Prostate gland (tissue), 2 donors: ENCODE measurements at regions not wholly inside any gene's neighbourhood (a gene's known extent, or its start where the extent isn't known, plus 50 kb on each side); places are given as distances from the start of the nearest gene placed in this dataset.
"Not testable (repeated sequence)": the region's sequence is repeated elsewhere in the genome, so short reads cannot be mapped to it uniquely, and the experiment has no call there.

Experiments
- DNase-seq: peaks from one replicate; pipeline ENCODE4 v3.0.0-alpha.2; 2019; ENCODE audit warnings: low spot score
- H3K27ac ChIP-seq, 2 donors: fragments of 200-600 bp; sonication (generic); 2 replicates each; pipeline ENCODE4 v1.5.1; 2017 to 2019
- H3K27me3 ChIP-seq: fragments of 200-600 bp; sonication (generic); replicated peaks from 2 replicates; pipeline ENCODE4 v1.5.1; 2019; ENCODE audit not compliant: insufficient read depth
- H3K36me3 ChIP-seq, 2 donors: fragments of 200-600 bp; sonication (generic); 1 replicate in 1 of 2; 2 replicates in 1 of 2; pipeline versions ENCODE4 v1.5.1 to v1.8.1; 2017 to 2019
- H3K4me1 ChIP-seq: fragments of 200-600 bp; sonication (generic); replicated peaks from 2 replicates; pipeline ENCODE4 v1.5.1; 2019
- H3K4me3 ChIP-seq, 2 donors: fragments of 200-600 bp; sonication (generic); 2 replicates each; pipeline ENCODE4 v1.5.1; 2017 to 2019
- H3K9me3 ChIP-seq: fragments of 200-600 bp; sonication (generic); 2 replicates; pipeline ENCODE4 v1.5.1; 2017
- POLR2A ChIP-seq: fragments of 450-650 bp; IDR thresholded peaks from one replicate; pipeline ENCODE4 v1.6.1; 2016; ENCODE audit warnings: antibody characterized with exemption, mild to moderate bottlenecking
- POLR2AphosphoS5 ChIP-seq: sonication (generic); formaldehyde crosslinking; IDR thresholded peaks from one replicate; pipeline ENCODE4 v1.6.1; 2017; ENCODE audit warnings: antibody characterized with exemption
- WGBS: methylation state at CpG from one replicate; pipeline ENCODE4 v1.1.5; 2018; 5-methylcytosine and 5-hydroxymethylcytosine counted together
- intact Hi-C: fragments of 100-400 bp; cut with DNase I; formaldehyde crosslinking; loops from one replicate; pipeline ENCODE4 v1.14.2; 2022
- TF ChIP-seq, protein P1 (sequence below), 4 experiments: fragments of 200-600 bp in 2 of 4; fragments of 450-650 bp in 2 of 4; sonication (generic) in 2 of 4; IDR thresholded peaks; 1 replicate in 3 of 4; 2 replicates in 1 of 4; pipeline ENCODE4 v1.5.1; 2016 to 2019; ENCODE audit warnings: antibody characterized with exemption in 4 of 4, mild to moderate bottlenecking in 2 of 4, moderate library complexity in 2 of 4

DNA sequence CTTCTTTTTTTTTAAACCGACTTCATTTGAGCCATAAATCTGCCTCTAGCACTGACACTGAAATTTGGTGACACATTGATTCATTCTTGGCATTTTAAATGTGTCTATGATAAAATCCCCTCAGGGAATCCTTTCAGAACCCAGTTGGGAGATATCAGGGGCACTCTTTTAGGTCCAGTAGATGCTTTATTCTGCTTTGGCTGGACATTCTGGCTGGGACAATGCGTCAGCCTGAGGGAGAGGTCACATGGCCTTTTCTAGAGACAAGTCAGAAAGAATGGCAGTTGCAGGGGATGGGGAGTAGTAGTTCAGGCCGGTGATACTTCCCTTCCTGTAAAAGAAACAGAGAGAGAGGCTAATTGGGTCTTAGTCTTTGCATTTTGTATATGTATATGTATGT, 63.1 kb downstream of the TRIM43 start:
- H3K4me3 ChIP-seq, intact Hi-C loops, DNase-seq, H3K27ac ChIP-seq, H3K9me3 ChIP-seq, H3K4me1 ChIP-seq, H3K36me3 ChIP-seq, H3K27me3 ChIP-seq: not testable (repeated sequence)
- WGBS = no CpG with 5 or more reads among the region's 3 CpGs

DNA sequence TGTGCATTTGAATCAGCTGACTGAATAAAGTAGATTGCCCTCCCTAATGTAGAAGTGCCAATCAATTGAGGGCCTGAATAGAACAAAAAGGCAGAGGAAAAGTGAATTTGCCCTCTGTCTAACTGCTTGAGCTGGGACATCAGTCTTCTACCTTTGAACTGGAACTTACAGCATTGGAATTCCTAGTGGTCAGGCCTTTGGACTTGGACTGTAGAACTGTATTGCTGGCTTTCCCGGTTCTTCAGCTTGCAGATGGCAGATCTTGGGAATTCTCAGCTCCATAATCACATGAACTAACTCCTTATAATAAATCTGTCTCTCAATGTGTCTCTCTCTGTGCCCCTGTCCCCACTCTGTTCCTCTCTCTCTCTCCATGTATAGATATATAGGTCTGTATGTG, 64.8 kb downstream of the TRIM43 start:
- H3K9me3 ChIP-seq, H3K36me3 ChIP-seq, H3K4me1 ChIP-seq, H3K4me3 ChIP-seq, DNase-seq, H3K27me3 ChIP-seq, H3K27ac ChIP-seq, intact Hi-C loops: not testable (repeated sequence)
- 100% methylated on average over 1 of the region's 1 CpG for WGBS

DNA sequence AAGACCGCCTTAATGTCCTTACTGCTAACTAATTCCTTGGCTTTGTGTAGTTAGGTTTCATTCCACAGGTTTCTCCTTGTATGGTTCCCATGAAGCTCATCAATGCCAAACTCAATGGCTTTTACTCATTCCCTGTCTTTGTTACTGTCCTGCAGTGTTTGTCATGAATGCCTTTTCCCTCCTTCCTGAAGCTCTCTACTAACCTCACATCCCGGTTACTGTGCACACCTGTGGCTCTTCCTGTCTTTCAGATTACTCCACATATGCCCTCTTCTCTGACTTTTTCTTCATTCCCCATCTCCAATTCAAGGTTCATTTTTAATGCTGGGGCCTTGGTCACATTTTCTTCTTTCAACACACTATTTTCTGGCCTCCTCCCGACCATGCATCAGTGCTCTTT, 66.1 kb downstream of the TRIM43 start:
- intact Hi-C loops, H3K27ac ChIP-seq: not testable (repeated sequence)
- WGBS = 97% methylated on average over 3 of the region's 3 CpGs

DNA sequence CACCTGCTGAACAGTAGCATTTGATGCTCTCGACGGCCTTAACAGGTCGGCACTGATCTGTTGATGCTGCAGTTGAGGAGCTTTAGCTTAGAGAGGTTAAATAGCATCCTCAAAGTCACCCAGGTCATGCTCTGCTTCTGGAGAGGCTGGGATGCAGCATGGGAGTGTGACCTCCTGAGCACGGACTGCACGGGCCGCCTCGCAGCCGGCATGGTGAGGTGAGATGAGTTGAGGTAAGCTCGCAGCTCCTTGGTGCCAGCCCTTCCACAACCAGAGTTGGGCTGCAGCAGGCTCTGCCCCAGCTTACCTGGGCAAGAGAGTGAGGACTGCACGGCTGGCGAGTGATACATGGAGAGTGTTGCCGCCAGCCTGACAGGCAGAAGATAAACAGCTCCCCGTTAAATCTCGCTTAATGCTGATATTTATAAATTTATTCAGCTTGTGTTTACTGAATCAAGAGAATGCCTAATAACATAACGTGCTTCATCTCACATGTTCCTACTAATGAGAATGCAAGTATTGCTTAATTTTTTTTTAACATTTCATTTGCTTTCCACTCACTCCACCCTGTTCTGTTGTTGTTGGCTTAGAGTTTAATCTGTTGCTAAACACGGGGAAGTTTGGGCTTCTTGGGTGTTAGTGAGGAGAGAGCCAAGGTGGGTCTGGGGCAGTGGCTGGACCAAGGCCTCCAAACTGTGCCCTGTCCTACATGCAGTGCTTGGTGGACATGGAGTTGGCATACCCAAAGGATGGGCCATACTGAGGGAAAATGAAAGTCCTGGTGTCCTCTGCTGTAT, 69.2 kb downstream of the TRIM43 start:
- H3K27me3 ChIP-seq, H3K36me3 ChIP-seq, DNase-seq, H3K4me1 ChIP-seq, H3K4me3 ChIP-seq, H3K27ac ChIP-seq, H3K9me3 ChIP-seq, intact Hi-C loops: not testable (repeated sequence)
- 86% methylated on average over 16 of the region's 16 CpGs for WGBS

More for the DNA sequence above, 66.1 kb downstream of the TRIM43 start:
- H3K36me3 ChIP-seq, H3K27me3 ChIP-seq, DNase-seq, H3K4me3 ChIP-seq, H3K9me3 ChIP-seq, H3K4me1 ChIP-seq: not testable (repeated sequence)

DNA sequence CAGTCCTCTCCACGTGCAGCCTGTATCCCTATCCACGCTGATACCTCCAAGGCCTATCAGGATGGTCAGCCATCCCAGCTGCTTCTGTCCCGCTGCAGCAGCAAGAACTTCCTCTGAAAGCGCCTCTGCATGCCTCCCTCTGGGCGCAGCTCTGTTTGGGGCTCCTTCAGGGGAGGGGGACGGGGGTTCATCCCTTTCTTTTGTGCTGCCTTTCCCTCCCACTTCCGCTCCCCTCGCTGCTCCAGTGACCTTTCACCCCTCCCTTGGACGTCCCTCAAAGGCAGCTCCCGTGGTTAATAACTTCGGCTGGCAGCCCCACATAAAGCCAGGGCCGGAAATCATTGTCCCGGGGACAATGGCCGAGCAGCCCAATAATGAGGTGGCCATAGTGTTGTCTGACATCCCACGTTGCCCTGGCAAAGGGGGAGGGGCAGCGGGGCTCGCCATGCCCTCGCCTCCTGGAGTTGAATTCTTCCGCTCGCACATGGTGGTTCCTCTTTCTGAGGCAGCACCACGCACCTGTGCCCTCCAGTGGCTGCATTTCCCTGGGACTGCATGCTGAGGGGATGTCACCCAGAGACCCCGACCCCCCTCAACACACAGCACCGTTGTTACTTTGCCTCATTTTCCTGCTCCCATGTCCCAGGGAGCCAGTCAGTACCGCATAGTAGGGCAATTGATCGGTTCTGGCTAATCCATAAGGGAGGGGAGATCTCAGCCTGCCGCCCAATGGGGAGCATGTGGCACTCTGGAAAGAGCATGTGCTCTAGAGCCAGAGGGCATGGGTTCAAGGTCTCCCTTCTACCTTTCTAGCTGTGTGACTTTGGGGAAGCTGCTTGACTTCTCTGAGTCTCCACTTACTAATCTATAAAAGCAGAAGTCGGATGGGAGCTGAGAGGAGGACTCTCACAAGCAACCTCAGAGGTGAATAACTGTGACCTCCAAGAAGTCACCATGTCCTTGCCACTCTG, 72.0 kb downstream of the TRIM43 start:
- H3K36me3 ChIP-seq, H3K4me1 ChIP-seq, DNase-seq, intact Hi-C loops, H3K27ac ChIP-seq, H3K4me3 ChIP-seq, H3K9me3 ChIP-seq, H3K27me3 ChIP-seq: not testable (repeated sequence)
- 48% methylated on average over 27 of the region's 27 CpGs for WGBS

DNA sequence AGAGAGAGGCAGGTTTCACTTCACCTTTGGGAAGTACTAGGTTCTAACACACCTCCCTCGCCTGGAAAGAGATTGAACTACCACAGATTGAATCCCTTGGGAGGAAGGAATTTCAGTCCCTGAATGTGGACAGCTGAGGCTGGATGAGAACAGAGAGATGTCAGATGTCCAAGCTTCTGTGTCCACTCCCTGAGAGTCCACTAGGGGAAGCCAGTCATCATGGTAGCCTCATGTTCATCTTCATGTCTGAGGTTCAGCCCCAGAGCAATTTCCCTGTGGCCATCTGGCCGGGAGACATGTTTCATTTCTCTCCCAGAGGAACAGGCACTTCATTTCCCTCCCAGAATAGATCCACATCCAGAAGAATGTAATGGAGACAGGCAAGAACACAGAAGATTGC, 74.8 kb downstream of the TRIM43 start:
- H3K27ac ChIP-seq, H3K36me3 ChIP-seq, H3K27me3 ChIP-seq, H3K4me1 ChIP-seq, H3K9me3 ChIP-seq, DNase-seq, intact Hi-C loops, H3K4me3 ChIP-seq: not testable (repeated sequence)
- WGBS = 86% methylated on average over 2 of the region's 2 CpGs

DNA sequence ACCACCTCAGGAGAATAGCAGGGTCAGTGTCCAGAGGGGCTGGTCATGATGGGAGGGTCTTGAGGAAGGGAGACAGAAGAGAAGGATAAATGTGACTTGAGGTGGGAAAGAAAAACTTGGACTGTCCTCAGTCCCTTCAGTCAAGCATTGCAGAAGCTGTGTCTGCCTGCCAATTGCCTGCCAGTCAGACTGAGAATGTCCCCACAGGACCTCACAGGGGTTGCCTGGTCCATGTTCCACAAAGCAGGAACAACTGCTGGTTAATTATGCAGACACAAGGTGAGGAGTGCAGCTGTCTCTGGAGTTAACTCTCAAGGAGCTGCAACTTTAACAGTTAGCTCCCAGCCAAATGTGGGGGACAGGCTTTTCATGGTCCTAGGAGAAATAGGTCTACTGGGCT, 75.7 kb downstream of the TRIM43 start:
- H3K4me3 ChIP-seq = no peak overlapping the region
- no peaks in the 10 kb centered on the region for H3K36me3 ChIP-seq
- no peak overlapping the region for H3K27ac ChIP-seq
- H3K9me3 ChIP-seq = no peaks in the 10 kb centered on the region
- TF ChIP-seq, protein P1, sequence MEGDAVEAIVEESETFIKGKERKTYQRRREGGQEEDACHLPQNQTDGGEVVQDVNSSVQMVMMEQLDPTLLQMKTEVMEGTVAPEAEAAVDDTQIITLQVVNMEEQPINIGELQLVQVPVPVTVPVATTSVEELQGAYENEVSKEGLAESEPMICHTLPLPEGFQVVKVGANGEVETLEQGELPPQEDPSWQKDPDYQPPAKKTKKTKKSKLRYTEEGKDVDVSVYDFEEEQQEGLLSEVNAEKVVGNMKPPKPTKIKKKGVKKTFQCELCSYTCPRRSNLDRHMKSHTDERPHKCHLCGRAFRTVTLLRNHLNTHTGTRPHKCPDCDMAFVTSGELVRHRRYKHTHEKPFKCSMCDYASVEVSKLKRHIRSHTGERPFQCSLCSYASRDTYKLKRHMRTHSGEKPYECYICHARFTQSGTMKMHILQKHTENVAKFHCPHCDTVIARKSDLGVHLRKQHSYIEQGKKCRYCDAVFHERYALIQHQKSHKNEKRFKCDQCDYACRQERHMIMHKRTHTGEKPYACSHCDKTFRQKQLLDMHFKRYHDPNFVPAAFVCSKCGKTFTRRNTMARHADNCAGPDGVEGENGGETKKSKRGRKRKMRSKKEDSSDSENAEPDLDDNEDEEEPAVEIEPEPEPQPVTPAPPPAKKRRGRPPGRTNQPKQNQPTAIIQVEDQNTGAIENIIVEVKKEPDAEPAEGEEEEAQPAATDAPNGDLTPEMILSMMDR (IDR thresholded peaks at IDR 0.05) = no peak
- no peak for TF ChIP-seq POLR2A
- TF ChIP-seq POLR2AphosphoS5 = no peak
- DNase-seq = no peak
- intact Hi-C loops = no loop called here
- H3K27me3 ChIP-seq = no peaks in the 10 kb centered on the region
- H3K4me1 ChIP-seq = no peaks in the 10 kb centered on the region

DNA sequence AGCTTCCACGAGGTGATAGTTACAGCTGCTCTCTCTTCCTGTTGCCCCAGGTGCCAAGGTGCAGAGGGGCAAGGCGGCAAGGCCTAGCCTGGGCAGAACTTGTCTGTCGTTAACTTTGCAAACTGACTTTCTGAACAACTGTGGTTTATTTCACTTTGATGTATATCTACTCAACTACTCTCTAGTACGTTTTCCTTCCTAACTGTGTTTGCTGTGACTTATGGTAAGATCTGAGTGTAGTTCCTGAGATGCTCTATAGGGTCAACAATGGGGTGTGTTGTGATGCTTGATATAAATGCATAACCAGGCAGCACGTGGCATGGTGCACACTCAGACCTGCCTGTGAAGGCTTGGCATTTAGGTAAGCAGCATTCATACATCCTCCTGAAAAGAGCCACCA, 77.1 kb downstream of the TRIM43 start:
- DNase-seq, H3K27me3 ChIP-seq, intact Hi-C loops, H3K36me3 ChIP-seq, H3K27ac ChIP-seq, H3K4me3 ChIP-seq, H3K9me3 ChIP-seq, H3K4me1 ChIP-seq: not testable (repeated sequence)
- WGBS = 86% methylated on average over 5 of the region's 5 CpGs
